ENCODE measurements at regions not wholly inside any gene's neighbourhood (a gene's known extent, or its start where the extent isn't known, plus 50 kb on each side); places are given as distances from the start of the nearest gene placed in this dataset.

GRCh38 chr20:60430516-60431001, 472.3 kb downstream of the CDH26 start:
- Histone ChIP-seq H3K4me1 (ENCODE audit: control insufficient read depth, insufficient read depth, low read length) (no peaks in the 10 kb centered on the region), H3K27me3 (ENCODE audit: control insufficient read depth, insufficient read depth, low read length) (no peaks in the 10 kb centered on the region), H3K4me3 (ENCODE audit: low read depth in 2 of 2, low read length in 2 of 2) (no peak overlapping the region), H3K27ac (ENCODE audit: low read length) (no peak overlapping the region), H3K36me3 (ENCODE audit: control insufficient read depth, insufficient read depth, low read length) (no peaks in the 10 kb centered on the region), H3K9me3 (ENCODE audit: control insufficient read depth, insufficient read depth, low read depth, low read length) (no peaks in the 10 kb centered on the region)
- ChIA-PET POLR2A (no interaction called here), CTCF (no interaction called here)
- intact Hi-C loops (cut with micrococcal nuclease; ENCODE audit: unreplicated experiment): no loop called here
- in situ Hi-C loops (cut with HindIII; ENCODE audit: low pct_unique_long_range_greater_than_20kb, low sequenced_read_pairs): no loop called here
- TF ChIP-seq REST (IDR thresholded peaks at IDR 0.05; ENCODE audit: insufficient read depth in 1 of 2, low read depth in 2 of 2, low read length in 1 of 2) (no peak), CTCF (IDR thresholded peaks at IDR 0.05) (no peak)
- no peak for DNase-seq (ENCODE audit: low read depth, low spot score)
- no peak for ATAC-seq
- no TSS peak for BruUV-seq (replicated peaks)

- Histone ChIP-seq H3K9me3 (ENCODE audit: control insufficient read depth, insufficient read depth, low read depth, low read length) (no peaks in the 10 kb centered on the region), H3K27me3 (ENCODE audit: control insufficient read depth, insufficient read depth, low read length) (no peaks in the 10 kb centered on the region), H3K4me1 (ENCODE audit: control insufficient read depth, insufficient read depth, low read length) (no peaks in the 10 kb centered on the region), H3K4me3 (ENCODE audit: low read depth in 2 of 2, low read length in 2 of 2) (no peak overlapping the region), H3K36me3 (ENCODE audit: control insufficient read depth, insufficient read depth, low read length) (no peaks in the 10 kb centered on the region), H3K27ac (ENCODE audit: low read length) (no peak overlapping the region)
- POLR2A ChIA-PET: no interaction called here
- CTCF ChIA-PET: no interaction called here
- in situ Hi-C loops (cut with HindIII; ENCODE audit: low pct_unique_long_range_greater_than_20kb, low sequenced_read_pairs): no loop called here
- intact Hi-C loops (cut with micrococcal nuclease; ENCODE audit: unreplicated experiment): no loop called here
- DNase-seq (ENCODE audit: low read depth, low spot score): no peak
- TF ChIP-seq SIN3A (IDR thresholded peaks at IDR 0.05; ENCODE audit: borderline replicate concordance, insufficient read depth, low read depth, low read length) (no peak), POLR2AphosphoS5 (IDR thresholded peaks at IDR 0.05; ENCODE audit: low read depth, low read length) (no peak)
- no TSS peak for BruUV-seq (replicated peaks)
- ATAC-seq: no peak
These were observed 473.1 kb downstream of the CDH26 start for GRCh38 chr20:60431349-60431748.

GRCh38 chr20:60437418-60437817, 479.2 kb downstream of the CDH26 start:
- no TSS peak for BruUV-seq (replicated peaks)
- Histone ChIP-seq H3K4me1 (ENCODE audit: control insufficient read depth, insufficient read depth, low read length) (no peaks in the 10 kb centered on the region), H3K9me3 (ENCODE audit: control insufficient read depth, insufficient read depth, low read depth, low read length) (no peaks in the 10 kb centered on the region), H3K27me3 (ENCODE audit: control insufficient read depth, insufficient read depth, low read length) (no peaks in the 10 kb centered on the region), H3K36me3 (ENCODE audit: control insufficient read depth, insufficient read depth, low read length) (no peaks in the 10 kb centered on the region), H3K27ac (ENCODE audit: low read length) (no peak overlapping the region), H3K4me3 (ENCODE audit: low read depth in 2 of 2, low read length in 2 of 2) (no peak overlapping the region)
- ChIA-PET CTCF (no interaction called here), POLR2A (no interaction called here)
- TF ChIP-seq CTCF (IDR thresholded peaks at IDR 0.05) (no peak), SIN3A (IDR thresholded peaks at IDR 0.05; ENCODE audit: borderline replicate concordance, insufficient read depth, low read depth, low read length) (no peak), REST (IDR thresholded peaks at IDR 0.05; ENCODE audit: insufficient read depth in 1 of 2, low read depth in 2 of 2, low read length in 1 of 2) (no peak), TCF7L2 (IDR thresholded peaks at IDR 0.05; ENCODE audit: low read depth, low read length) (no peak), POLR2AphosphoS5 (IDR thresholded peaks at IDR 0.05; ENCODE audit: low read depth, low read length) (no peak)
- in situ Hi-C loops (cut with HindIII; ENCODE audit: low pct_unique_long_range_greater_than_20kb, low sequenced_read_pairs) (no loop called here), intact Hi-C loops (cut with micrococcal nuclease; ENCODE audit: unreplicated experiment) (no loop called here)
- ATAC-seq: no peak
- no peak for DNase-seq (ENCODE audit: low read depth, low spot score)

Measured in Panc1 (cell line).